MM.1S (cell line): ENCODE measurements at regions not wholly inside any gene's neighbourhood (a gene's known extent, or its start where the extent isn't known, plus 50 kb on each side); places are given as distances from the start of the nearest gene placed in this dataset.

Experiments
- EZH2 ChIP-seq: fragments of 300-600 bp; sonication (generic); optimal IDR thresholded peaks from 2 replicates; pipeline ENCODE3; 2017; ENCODE audit warnings: low read depth, mild to moderate bottlenecking, antibody characterized with exemption, low read length, mixed read lengths
- TF ChIP-seq, protein P1 (sequence below): fragments of 300-600 bp; sonication (generic); IDR thresholded peaks from 2 replicates; pipeline ENCODE4 v1.5.1; 2016; ENCODE audit warnings: antibody characterized with exemption, low read length, mixed read lengths

DNA sequence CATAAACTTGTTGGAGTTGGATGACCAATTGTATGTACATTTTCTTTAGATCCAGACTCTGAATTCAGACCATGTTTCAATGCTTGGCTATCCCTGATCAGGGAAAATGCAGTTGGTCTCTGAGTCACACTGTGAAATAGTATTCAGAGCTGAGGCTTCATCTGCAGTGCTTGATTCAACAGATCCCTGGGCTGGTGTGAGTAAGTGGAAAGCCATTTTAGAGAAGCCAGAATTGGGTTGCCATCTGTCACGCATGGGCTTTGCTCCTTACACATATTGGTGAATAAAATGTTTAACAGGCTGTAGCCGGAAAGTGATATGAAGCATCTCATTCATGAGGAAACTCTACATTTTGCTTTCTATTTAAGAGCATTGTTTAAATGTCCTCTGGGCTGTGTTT is 50.0 kb upstream of the ACYP2 start:
- TF ChIP-seq, protein P1, sequence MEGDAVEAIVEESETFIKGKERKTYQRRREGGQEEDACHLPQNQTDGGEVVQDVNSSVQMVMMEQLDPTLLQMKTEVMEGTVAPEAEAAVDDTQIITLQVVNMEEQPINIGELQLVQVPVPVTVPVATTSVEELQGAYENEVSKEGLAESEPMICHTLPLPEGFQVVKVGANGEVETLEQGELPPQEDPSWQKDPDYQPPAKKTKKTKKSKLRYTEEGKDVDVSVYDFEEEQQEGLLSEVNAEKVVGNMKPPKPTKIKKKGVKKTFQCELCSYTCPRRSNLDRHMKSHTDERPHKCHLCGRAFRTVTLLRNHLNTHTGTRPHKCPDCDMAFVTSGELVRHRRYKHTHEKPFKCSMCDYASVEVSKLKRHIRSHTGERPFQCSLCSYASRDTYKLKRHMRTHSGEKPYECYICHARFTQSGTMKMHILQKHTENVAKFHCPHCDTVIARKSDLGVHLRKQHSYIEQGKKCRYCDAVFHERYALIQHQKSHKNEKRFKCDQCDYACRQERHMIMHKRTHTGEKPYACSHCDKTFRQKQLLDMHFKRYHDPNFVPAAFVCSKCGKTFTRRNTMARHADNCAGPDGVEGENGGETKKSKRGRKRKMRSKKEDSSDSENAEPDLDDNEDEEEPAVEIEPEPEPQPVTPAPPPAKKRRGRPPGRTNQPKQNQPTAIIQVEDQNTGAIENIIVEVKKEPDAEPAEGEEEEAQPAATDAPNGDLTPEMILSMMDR, result no peak
- TF ChIP-seq EZH2, result no peak
